ENCODE measurements at regions not wholly inside any gene's neighbourhood (a gene's known extent, or its start where the extent isn't known, plus 50 kb on each side); places are given as distances from the start of the nearest gene placed in this dataset.

GRCh38 chr6:88519301-88520016, 353.3 kb upstream of the CNR1 start:
- TF ChIP-seq CTCF (IDR thresholded peaks at IDR 0.05) (no peak), EP300 (IDR thresholded peaks at IDR 0.05) (no peak)
- Histone ChIP-seq H3K9me3 (no peaks in the 10 kb centered on the region), H3K4me1 (no peaks in the 10 kb centered on the region), H3K27me3 (no peaks in the 10 kb centered on the region), H3K27ac (no peak overlapping the region), H3K36me3 (no peaks in the 10 kb centered on the region), H3K4me3 (no peak overlapping the region)
- DNase-seq (ENCODE audit: low spot score in 2 of 2): no peak
- WGBS, 2 donors: 47% methylated on average over 10 of the region's 10 CpGs

- Histone ChIP-seq H3K36me3 (no peaks in the 10 kb centered on the region), H3K27me3 (no peaks in the 10 kb centered on the region), H3K27ac (no peak overlapping the region), H3K9me3 (no peaks in the 10 kb centered on the region), H3K4me1 (no peaks in the 10 kb centered on the region), H3K4me3 (no peak overlapping the region)
- no peak for TF ChIP-seq EP300 (IDR thresholded peaks at IDR 0.05)
- TF ChIP-seq CTCF (IDR thresholded peaks at IDR 0.05): no peak
- no peak for TF ChIP-seq POLR2A (IDR thresholded peaks at IDR 0.05)
- WGBS, 2 donors: 58 to 60% methylated on average over 3 of the region's 3 CpGs
- DNase-seq (ENCODE audit: low spot score in 2 of 2): no peak
These were observed 351.6 kb upstream of the CNR1 start for GRCh38 chr6:88517737-88518136.

GRCh38 chr6:88513920-88514319, 347.8 kb upstream of the CNR1 start:
- DNase-seq (ENCODE audit: low spot score in 2 of 2): no peak
- H3K9me3 ChIP-seq: no peaks in the 10 kb centered on the region
- no peaks in the 10 kb centered on the region for H3K36me3 ChIP-seq
- H3K4me1 ChIP-seq: no peaks in the 10 kb centered on the region
- no peaks in the 10 kb centered on the region for H3K27me3 ChIP-seq
- no peak overlapping the region for H3K4me3 ChIP-seq
- no peak for TF ChIP-seq EP300 (IDR thresholded peaks at IDR 0.05)
- no peak for TF ChIP-seq CTCF (IDR thresholded peaks at IDR 0.05)
- no peak for TF ChIP-seq POLR2A (IDR thresholded peaks at IDR 0.05)
- 81 to 84% methylated on average over 4 of the region's 4 CpGs for WGBS, 2 donors
- no peak overlapping the region for H3K27ac ChIP-seq

- Histone ChIP-seq H3K9me3 (no peaks in the 10 kb centered on the region), H3K27me3 (no peaks in the 10 kb centered on the region), H3K4me1 (no peaks in the 10 kb centered on the region), H3K4me3 (no peak overlapping the region), H3K27ac (no peak overlapping the region), H3K36me3 (no peaks in the 10 kb centered on the region)
- no peak for DNase-seq (ENCODE audit: low spot score in 2 of 2)
- TF ChIP-seq EP300 (IDR thresholded peaks at IDR 0.05) (no peak), CTCF (IDR thresholded peaks at IDR 0.05) (no peak), POLR2A (IDR thresholded peaks at IDR 0.05) (no peak)
These were observed 347.3 kb upstream of the CNR1 start for GRCh38 chr6:88513471-88513870.

GRCh38 chr6:88512951-88513350, 346.8 kb upstream of the CNR1 start:
- DNase-seq (ENCODE audit: low spot score in 2 of 2): no peak
- H3K4me3 ChIP-seq: no peak overlapping the region
- WGBS, 2 donors: 63 to 89% methylated on average over 1 of the region's 1 CpG
- no peaks in the 10 kb centered on the region for H3K36me3 ChIP-seq
- no peaks in the 10 kb centered on the region for H3K27me3 ChIP-seq
- TF ChIP-seq POLR2A (IDR thresholded peaks at IDR 0.05) (no peak), EP300 (IDR thresholded peaks at IDR 0.05) (no peak), CTCF (IDR thresholded peaks at IDR 0.05) (no peak)
- peaks cover 0 to 2% (median 0%) of the 10 kb centered on the region in 4 donors for H3K9me3 ChIP-seq
- no peak overlapping the region for H3K27ac ChIP-seq
- no peaks in the 10 kb centered on the region for H3K4me1 ChIP-seq

Measured in tibial nerve (tissue), 4 donors.